ENCODE measurements at regions not wholly inside any gene's neighbourhood (a gene's known extent, or its start where the extent isn't known, plus 50 kb on each side); places are given as distances from the start of the nearest gene placed in this dataset.
"Not testable (repeated sequence)": the region's sequence is repeated elsewhere in the genome, so short reads cannot be mapped to it uniquely, and the experiment has no call there.

DNA sequence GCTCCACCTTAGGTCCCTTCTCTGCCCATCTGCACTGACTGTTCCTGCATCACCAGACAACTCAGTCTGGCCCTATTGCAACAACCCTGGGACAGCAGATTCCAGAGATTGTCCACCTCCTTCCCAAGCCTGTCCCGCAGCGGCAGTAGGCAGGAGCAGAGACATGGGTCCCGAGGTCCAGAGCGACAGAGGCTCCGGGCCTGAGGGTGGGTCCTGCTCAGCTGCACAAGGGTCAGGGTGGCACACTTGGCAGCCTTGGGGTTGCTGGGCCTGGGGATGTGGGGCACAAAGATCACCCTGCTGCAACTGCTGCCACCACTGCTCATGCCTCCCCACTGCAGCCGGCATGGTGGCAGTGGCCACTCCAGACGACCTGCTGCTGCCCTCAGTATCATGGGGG, 674.5 kb downstream of the SH3BGRL start:
- TF ChIP-seq, protein P1, sequence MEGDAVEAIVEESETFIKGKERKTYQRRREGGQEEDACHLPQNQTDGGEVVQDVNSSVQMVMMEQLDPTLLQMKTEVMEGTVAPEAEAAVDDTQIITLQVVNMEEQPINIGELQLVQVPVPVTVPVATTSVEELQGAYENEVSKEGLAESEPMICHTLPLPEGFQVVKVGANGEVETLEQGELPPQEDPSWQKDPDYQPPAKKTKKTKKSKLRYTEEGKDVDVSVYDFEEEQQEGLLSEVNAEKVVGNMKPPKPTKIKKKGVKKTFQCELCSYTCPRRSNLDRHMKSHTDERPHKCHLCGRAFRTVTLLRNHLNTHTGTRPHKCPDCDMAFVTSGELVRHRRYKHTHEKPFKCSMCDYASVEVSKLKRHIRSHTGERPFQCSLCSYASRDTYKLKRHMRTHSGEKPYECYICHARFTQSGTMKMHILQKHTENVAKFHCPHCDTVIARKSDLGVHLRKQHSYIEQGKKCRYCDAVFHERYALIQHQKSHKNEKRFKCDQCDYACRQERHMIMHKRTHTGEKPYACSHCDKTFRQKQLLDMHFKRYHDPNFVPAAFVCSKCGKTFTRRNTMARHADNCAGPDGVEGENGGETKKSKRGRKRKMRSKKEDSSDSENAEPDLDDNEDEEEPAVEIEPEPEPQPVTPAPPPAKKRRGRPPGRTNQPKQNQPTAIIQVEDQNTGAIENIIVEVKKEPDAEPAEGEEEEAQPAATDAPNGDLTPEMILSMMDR (IDR thresholded peaks at IDR 0.05): no peak
- H3K36me3 ChIP-seq: no peaks in the 10 kb centered on the region
- no peak overlapping the region for H3K4me3 ChIP-seq
- H3K4me1 ChIP-seq (ENCODE audit: control insufficient read depth in 1 of 2, low read depth in 2 of 2): no peaks in the 10 kb centered on the region
- H3K9me3 ChIP-seq: no peaks in the 10 kb centered on the region
- DNase-seq (ENCODE audit: low spot score) (no peak), ATAC-seq (ENCODE audit: insufficient number of reproducible peaks, low FRiP score, low read depth) (no peak)
- H3K27ac ChIP-seq: no peak overlapping the region
- H3K27me3 ChIP-seq (replicated peaks; ENCODE audit: insufficient read depth): no peaks in the 10 kb centered on the region

DNA sequence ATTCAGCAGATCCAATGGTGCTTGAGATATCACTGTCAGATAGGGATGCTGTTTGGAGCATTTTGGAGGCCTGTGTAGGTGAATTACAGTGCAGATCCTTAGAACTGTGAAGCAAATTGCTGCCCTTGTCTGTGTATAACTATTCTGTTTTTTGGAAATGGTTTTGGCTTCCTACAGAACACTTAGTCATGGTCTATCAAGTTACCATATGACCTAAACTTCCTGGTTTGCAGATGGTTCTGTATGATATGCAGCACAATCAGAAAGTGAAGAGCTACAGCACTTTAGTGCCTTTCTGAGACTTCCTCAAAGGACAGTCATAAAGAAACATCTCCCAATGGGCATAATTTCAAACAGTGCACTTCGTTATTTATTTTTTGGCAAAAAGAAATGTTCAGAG, 688.6 kb downstream of the SH3BGRL start:
- ATAC-seq (ENCODE audit: insufficient number of reproducible peaks, low FRiP score, low read depth) (no peak), DNase-seq (ENCODE audit: low spot score) (no peak)
- Histone ChIP-seq H3K36me3 (no peaks in the 10 kb centered on the region), H3K27me3 (replicated peaks; ENCODE audit: insufficient read depth) (no peaks in the 10 kb centered on the region), H3K27ac (no peak overlapping the region), H3K9me3 (no peaks in the 10 kb centered on the region), H3K4me1 (ENCODE audit: control insufficient read depth in 1 of 2, low read depth in 2 of 2) (no peaks in the 10 kb centered on the region), H3K4me3 (no peak overlapping the region)
- TF ChIP-seq, protein P1 (IDR thresholded peaks at IDR 0.05): no peak

DNA sequence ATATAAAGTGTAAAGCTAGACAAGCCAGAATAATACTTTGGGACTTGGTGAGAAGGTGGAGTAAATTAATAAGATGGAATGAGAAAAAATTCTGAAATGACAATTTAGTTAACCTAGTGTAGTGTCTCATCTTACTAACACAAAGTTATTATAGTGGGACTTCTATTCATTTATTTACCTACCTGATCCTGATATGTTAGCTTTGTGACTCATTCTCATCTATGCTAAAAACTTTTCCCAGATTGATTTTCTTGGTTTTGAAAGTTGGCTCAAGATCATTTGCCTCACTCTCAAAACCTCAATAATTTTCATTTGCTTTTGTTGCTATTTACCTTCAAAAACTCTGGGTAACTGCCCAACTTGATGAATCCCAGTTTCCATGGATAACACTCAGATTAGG, 698.6 kb downstream of the SH3BGRL start:
- TF ChIP-seq, protein P1 (IDR thresholded peaks at IDR 0.05): no peak
- Histone ChIP-seq H3K36me3 (no peaks in the 10 kb centered on the region), H3K4me1 (ENCODE audit: control insufficient read depth in 1 of 2, low read depth in 2 of 2) (no peaks in the 10 kb centered on the region), H3K4me3 (no peak overlapping the region), H3K9me3 (no peaks in the 10 kb centered on the region), H3K27me3 (replicated peaks; ENCODE audit: insufficient read depth) (no peaks in the 10 kb centered on the region), H3K27ac (no peak overlapping the region)
- ATAC-seq (ENCODE audit: insufficient number of reproducible peaks, low FRiP score, low read depth) (no peak), DNase-seq (ENCODE audit: low spot score) (no peak)

DNA sequence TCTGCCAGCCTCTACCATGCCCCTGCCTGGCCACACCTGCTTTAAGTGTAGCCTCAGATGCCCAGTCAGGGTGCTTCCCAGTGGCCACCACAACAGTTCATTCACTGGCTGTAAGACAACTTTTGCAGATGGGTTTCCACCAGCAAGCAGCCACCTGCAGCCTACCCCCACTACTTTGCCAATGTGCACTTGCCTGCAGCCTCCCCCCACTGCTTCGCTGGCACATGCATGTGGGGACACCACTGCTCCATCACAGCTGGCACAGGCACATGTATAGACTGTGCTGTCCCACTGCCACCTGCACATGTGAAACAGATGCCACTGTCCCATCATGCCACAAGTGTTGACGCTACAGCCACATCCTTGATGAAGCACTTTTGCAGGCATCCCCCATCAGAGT, 723.9 kb downstream of the SH3BGRL start:
- H3K27ac ChIP-seq: no peak overlapping the region
- no peak overlapping the region for H3K4me3 ChIP-seq
- TF ChIP-seq, protein P1 (IDR thresholded peaks at IDR 0.05): no peak
- ATAC-seq (ENCODE audit: insufficient number of reproducible peaks, low FRiP score, low read depth) (no peak), DNase-seq (ENCODE audit: low spot score) (no peak)
- H3K9me3 ChIP-seq: no peaks in the 10 kb centered on the region
- no peaks in the 10 kb centered on the region for H3K36me3 ChIP-seq
- no peaks in the 10 kb centered on the region for H3K27me3 ChIP-seq (replicated peaks; ENCODE audit: insufficient read depth)
- H3K4me1 ChIP-seq (ENCODE audit: control insufficient read depth in 1 of 2, low read depth in 2 of 2): no peaks in the 10 kb centered on the region

DNA sequence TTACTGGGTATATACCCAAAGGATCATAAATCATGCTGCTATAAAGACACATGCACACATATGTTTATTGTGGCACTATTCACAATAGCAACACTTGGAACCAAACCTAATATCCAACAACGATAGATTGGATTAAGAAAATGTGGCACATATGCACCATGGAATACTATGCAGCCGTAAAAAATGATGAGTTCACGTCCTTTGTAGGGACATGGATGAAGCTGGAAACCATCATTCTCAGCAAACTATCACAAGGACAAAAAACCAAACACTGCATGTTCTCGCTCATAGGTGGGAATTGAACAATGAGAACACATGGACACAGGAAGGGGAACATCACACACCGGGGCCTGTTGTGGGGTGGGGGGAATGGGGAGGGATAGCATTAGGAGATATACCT, 744.0 kb downstream of the SH3BGRL start:
- H3K36me3 ChIP-seq; H3K4me3 ChIP-seq; H3K4me1 ChIP-seq (ENCODE audit: control insufficient read depth in 1 of 2, low read depth in 2 of 2); DNase-seq (ENCODE audit: low spot score); ATAC-seq (ENCODE audit: insufficient number of reproducible peaks, low FRiP score, low read depth); H3K9me3 ChIP-seq; H3K27me3 ChIP-seq (replicated peaks; ENCODE audit: insufficient read depth); H3K27ac ChIP-seq: not testable (repeated sequence)

DNA sequence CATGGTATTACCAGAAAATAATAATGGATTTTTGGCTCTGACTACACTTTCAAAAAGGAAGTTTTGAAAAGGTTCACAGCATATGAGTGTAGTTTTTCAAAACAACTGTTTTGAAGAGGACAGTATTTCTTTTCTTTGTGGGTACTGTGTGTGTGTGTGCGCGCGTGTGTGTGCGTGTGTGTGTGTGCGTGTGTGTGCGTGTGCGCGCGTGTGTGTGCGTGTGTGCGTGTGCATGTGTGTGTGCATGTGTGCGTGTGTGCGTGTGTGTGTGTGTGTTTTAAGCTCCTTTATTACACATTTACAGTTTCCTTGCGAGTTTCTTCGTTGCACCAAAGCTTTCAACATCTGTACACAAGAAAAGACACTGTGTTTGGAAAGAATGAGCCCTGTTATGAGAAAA, 755.4 kb downstream of the SH3BGRL start:
- H3K9me3 ChIP-seq: no peaks in the 10 kb centered on the region
- no peaks in the 10 kb centered on the region for H3K27me3 ChIP-seq (replicated peaks; ENCODE audit: insufficient read depth)
- DNase-seq (ENCODE audit: low spot score): no peak
- H3K4me1 ChIP-seq (ENCODE audit: control insufficient read depth in 1 of 2, low read depth in 2 of 2): no peaks in the 10 kb centered on the region
- H3K27ac ChIP-seq: no peak overlapping the region
- TF ChIP-seq, protein P1 (IDR thresholded peaks at IDR 0.05): no peak
- ATAC-seq (ENCODE audit: insufficient number of reproducible peaks, low FRiP score, low read depth): no peak
- H3K4me3 ChIP-seq: no peak overlapping the region
- H3K36me3 ChIP-seq: no peaks in the 10 kb centered on the region

All from thoracic aorta (tissue), 2 donors.